ENCODE measurements at regions not wholly inside any gene's neighbourhood (a gene's known extent, or its start where the extent isn't known, plus 50 kb on each side); places are given as distances from the start of the nearest gene placed in this dataset.

- no peak overlapping the region for H2BK120ac ChIP-seq (ENCODE audit: low read depth, low read length)
- DNase-seq (no peak), ATAC-seq (ENCODE audit: low read depth) (no peak)
- H2BK5ac ChIP-seq (ENCODE audit: low read depth, low read length, poor library complexity, severe bottlenecking): no peak overlapping the region
- no peak overlapping the region for H3K4ac ChIP-seq (ENCODE audit: low read depth, low read length)
- no peak overlapping the region for H4K5ac ChIP-seq (ENCODE audit: low read depth, low read length)
- no peak overlapping the region for H2BK20ac ChIP-seq (ENCODE audit: low read depth, low read length)
- peak overlapping the region; percentile 23 for H2AK9ac ChIP-seq (replicated peaks; ENCODE audit: low read depth, low read length, poor library complexity)
- BruUV-seq (replicated peaks): no TSS peak
- no peak overlapping the region for H2AK5ac ChIP-seq (ENCODE audit: low read depth, low read length)
- dilution Hi-C loops (cut with HindIII; ENCODE audit: low sequenced_read_pairs, unreplicated experiment): no loop called here
- H3K4me2 ChIP-seq (ENCODE audit: low read depth, low read length): peak overlapping the region; percentile 85
- H3K56ac ChIP-seq (ENCODE audit: extremely low read depth, insufficient read depth, low read length): no peak overlapping the region
- no peak overlapping the region for H3K23ac ChIP-seq (ENCODE audit: low read depth, low read length)
- no peak overlapping the region for H3K14ac ChIP-seq (replicated peaks; ENCODE audit: low read depth, low read length)
- H3K9me3 ChIP-seq (ENCODE audit: control insufficient read depth, insufficient read depth, low read length): no peaks in the 10 kb centered on the region
- no peak overlapping the region for H4K91ac ChIP-seq (ENCODE audit: insufficient read depth, low read depth, low read length)
- intact Hi-C loops (cut with micrococcal nuclease): loop anchor here (5.0 kb wide), 1 partner anchor 362 kb away; no protein-coding TSS in a partner anchor
- no peaks in the 10 kb centered on the region for H3K4me1 ChIP-seq (ENCODE audit: control insufficient read depth, insufficient read depth, low read length)
- H3K18ac ChIP-seq (ENCODE audit: low read depth, low read length): no peak overlapping the region
- no peaks in the 10 kb centered on the region for H4K20me1 ChIP-seq (ENCODE audit: insufficient read depth, low read length)
- ChIA-PET POLR2A (ENCODE audit: unreplicated experiment) (no interaction called here), CTCF (interaction anchor here (0.6 to 0.8 kb wide), 2 partner anchors 16 to 57 kb away, joined by 5 to 6 read pairs; no protein-coding TSS in a partner anchor)
- H3K27me3 ChIP-seq (ENCODE audit: control insufficient read depth, insufficient read depth, low read length): peaks cover 24% of the 10 kb centered on the region
- H3K9me1 ChIP-seq (ENCODE audit: insufficient read depth, low read length): no peaks in the 10 kb centered on the region; the same call in 1 of the 2 replicates
- H3K27ac ChIP-seq (ENCODE audit: insufficient read depth, low read length): no peak overlapping the region
- H3K9ac ChIP-seq (ENCODE audit: low read depth, low read length): no peak overlapping the region
- no peaks in the 10 kb centered on the region for H3K79me1 ChIP-seq (ENCODE audit: low read depth in 1 of 2, low read length in 2 of 2)
- H2AFZ ChIP-seq (replicated peaks; ENCODE audit: low read length, poor library complexity): peak overlapping the region; percentile 84
- in situ Hi-C loops (cut with MboI; ENCODE audit: low sequenced_read_pairs): loop anchor here (10.0 kb wide), 1 partner anchor 281 kb away; no protein-coding TSS in a partner anchor
- TF ChIP-seq CEBPB (IDR thresholded peaks at IDR 0.05; ENCODE audit: low read depth, low read length): no peak
- no peak for TF ChIP-seq ELK1 (IDR thresholded peaks at IDR 0.05; ENCODE audit: borderline replicate concordance, low read depth, low read length)
- no peak for TF ChIP-seq CTCF (conservative IDR thresholded peaks at IDR 0.05; ENCODE audit: low read depth, low read length)
- no peak for TF ChIP-seq RFX5 (IDR thresholded peaks at IDR 0.05; ENCODE audit: low read depth, low read length)
- TF ChIP-seq FOS (IDR thresholded peaks at IDR 0.05; ENCODE audit: low read depth, low read length): no peak
- TF ChIP-seq CHD1 (IDR thresholded peaks at IDR 0.05; ENCODE audit: low read depth, low read length): no peak
- no peak for TF ChIP-seq BHLHE40 (IDR thresholded peaks at IDR 0.05; ENCODE audit: low read depth, low read length)
- TF ChIP-seq POLR2A (IDR thresholded peaks at IDR 0.05; ENCODE audit: low read depth, low read length): no peak
- no peak for TF ChIP-seq SMC3 (IDR thresholded peaks at IDR 0.05; ENCODE audit: low read depth, low read length)
- TF ChIP-seq MAZ (IDR thresholded peaks at IDR 0.05; ENCODE audit: borderline replicate concordance, low read depth, low read length): no peak
- no peak for TF ChIP-seq MXI1 (IDR thresholded peaks at IDR 0.05; ENCODE audit: borderline replicate concordance, low read depth, low read length)
- TF ChIP-seq RCOR1 (IDR thresholded peaks at IDR 0.05; ENCODE audit: insufficient replicate concordance, low read length): no peak
- TF ChIP-seq RAD21 (IDR thresholded peaks at IDR 0.05; ENCODE audit: low read length): no peak
- no peak for TF ChIP-seq NFE2L2 (IDR thresholded peaks at IDR 0.05; ENCODE audit: low read depth, low read length)
- TF ChIP-seq USF2 (IDR thresholded peaks at IDR 0.05; ENCODE audit: low read depth, low read length): no peak
- TF ChIP-seq MAFK (IDR thresholded peaks at IDR 0.05; ENCODE audit: low read depth, low read length): no peak
- H2BK15ac ChIP-seq (ENCODE audit: low read depth, low read length): no peak overlapping the region
- H4K8ac ChIP-seq (ENCODE audit: low read depth in 2 of 2, low read length in 2 of 2): no peak overlapping the region
- H3K36me3 ChIP-seq (ENCODE audit: control insufficient read depth, insufficient read depth, low read length): no peaks in the 10 kb centered on the region
- peak overlapping the region; percentile 25 for H3K4me3 ChIP-seq (ENCODE audit: insufficient read depth, low read depth, low read length)
- WGBS, 2 experiments (ENCODE audit: extremely low coverage in 2 of 2, insufficient read length in 1 of 2): 3 to 100% methylated on average over 1 to 5 of the region's 30 CpGs
These were observed 260.3 kb upstream of the E2F7 start for GRCh38 chr12:77325511-77326236.

Data from IMR-90 (cell line).